GM23248 (cell line): ENCODE measurements at regions not wholly inside any gene's neighbourhood (a gene's known extent, or its start where the extent isn't known, plus 50 kb on each side); places are given as distances from the start of the nearest gene placed in this dataset.

Source experiments
- EZH2 ChIP-seq: fragments of 200-600 bp; sonication (generic); IDR thresholded peaks from 2 replicates; pipeline ENCODE4 v1.6.1; 2018; ENCODE audit warnings: antibody characterized with exemption, mild to moderate bottlenecking; ENCODE audit not compliant: insufficient read depth, poor library complexity, severe bottlenecking
- EZH2phosphoT487 ChIP-seq: fragments of 200-600 bp; sonication (generic); IDR thresholded peaks from 2 replicates; pipeline ENCODE4 v1.6.1; 2018; ENCODE audit warnings: antibody characterized with exemption, moderate library complexity, mild to moderate bottlenecking, low read depth; ENCODE audit not compliant: insufficient read depth

DNA sequence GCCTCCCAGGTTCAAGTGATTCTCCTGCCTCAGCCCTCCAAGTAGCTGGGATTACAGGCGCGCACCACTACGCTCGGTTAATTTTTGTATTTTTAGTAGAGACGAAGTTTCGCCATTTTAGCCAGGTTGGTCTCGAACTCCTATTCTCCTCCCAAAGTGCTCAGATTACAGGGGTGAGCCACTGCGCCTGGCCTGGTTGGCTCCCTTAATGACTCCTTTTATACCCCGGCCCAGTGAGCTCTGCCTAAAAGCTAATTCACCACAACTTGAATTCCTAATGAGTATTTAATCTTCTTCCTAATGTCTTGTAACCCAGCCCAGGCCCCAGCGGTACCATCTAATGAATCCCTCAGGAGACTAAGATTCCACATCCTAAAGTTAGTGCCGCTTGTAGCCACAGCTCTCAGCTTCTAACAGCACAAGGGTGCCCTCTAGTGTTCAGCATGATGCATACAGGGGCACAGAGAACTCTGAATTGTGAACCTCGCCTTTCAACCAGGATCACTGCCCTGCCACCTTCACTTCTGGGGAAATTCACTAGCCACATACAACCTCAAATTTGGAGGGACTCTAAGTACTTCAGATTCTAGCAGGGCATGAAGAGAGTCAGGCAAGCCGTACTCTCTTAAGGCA, 89.5 kb downstream of the OR13H1 start:
- no peak for TF ChIP-seq EZH2
- TF ChIP-seq EZH2phosphoT487: no peak
